CD14-positive monocyte (primary cell): ENCODE measurements at regions not wholly inside any gene's neighbourhood (a gene's known extent, or its start where the extent isn't known, plus 50 kb on each side); places are given as distances from the start of the nearest gene placed in this dataset.
"Not testable (repeated sequence)": the region's sequence is repeated elsewhere in the genome, so short reads cannot be mapped to it uniquely, and the experiment has no call there.

Experiments used
- DNase-seq, 3 donors: peaks; one replicate each; pipeline ENCODE4 v3.0.0-alpha.2; 2011 to 2022
- H2AFZ ChIP-seq: 2 replicates; pipeline ENCODE4 v1.6.0; 2012; ENCODE audit warnings: mild to moderate bottlenecking, low read depth, low read length, inconsistent platforms; ENCODE audit not compliant: insufficient read depth, poor library complexity, severe bottlenecking
- H3K27ac ChIP-seq, 2 donors: 1 replicate in 1 of 2; 2 replicates in 1 of 2; pipeline ENCODE4 v1.5.1; 2012 to 2013; ENCODE audit warnings: low read length in 2 of 2, control low read depth in 1 of 2, inconsistent platforms in 1 of 2, low read depth in 1 of 2, mild to moderate bottlenecking in 1 of 2
- H3K27me3 ChIP-seq, 2 donors: one replicate each; pipeline versions ENCODE4 v1.6.0 to v1.6.1; 2011 to 2013; ENCODE audit warnings: low read length in 2 of 2; ENCODE audit not compliant: control insufficient read depth in 2 of 2, insufficient read depth in 2 of 2
- H3K36me3 ChIP-seq, 2 donors: replicated peaks in 1 of 2; 1 replicate in 1 of 2; 2 replicates in 1 of 2; pipeline versions ENCODE4 v1.5.1 to v1.6.1; 2012 to 2013; ENCODE audit warnings: low read length in 2 of 2, control low read depth in 1 of 2, inconsistent platforms in 1 of 2, mild to moderate bottlenecking in 1 of 2; ENCODE audit not compliant: insufficient read depth in 2 of 2, control insufficient read depth in 1 of 2
- H3K4me1 ChIP-seq, 2 donors: 1 replicate in 1 of 2; 2 replicates in 1 of 2; pipeline versions ENCODE4 v1.5.1 to v1.6.1; 2012 to 2013; ENCODE audit warnings: low read length in 2 of 2, control low read depth in 1 of 2, inconsistent platforms in 1 of 2, mild to moderate bottlenecking in 1 of 2, moderate library complexity in 1 of 2; ENCODE audit not compliant: insufficient read depth in 2 of 2, control insufficient read depth in 1 of 2
- H3K4me2 ChIP-seq: replicated peaks from 2 replicates; pipeline ENCODE3; 2012; ENCODE audit warnings: low read length, moderate library complexity, mild to moderate bottlenecking; ENCODE audit not compliant: poor library complexity, severe bottlenecking; ENCODE audit errors: extremely low read depth
- H3K4me3 ChIP-seq, 3 experiments: fragments of 200-600 bp in 1 of 3; sonication (generic) in 1 of 3; replicated peaks in 1 of 3; 1 replicate in 2 of 3; 2 replicates in 1 of 3; pipeline ENCODE4 v1.5.1; 2011 to 2013; ENCODE audit warnings: low read length in 3 of 3, mild to moderate bottlenecking in 3 of 3, control low read depth in 2 of 3, low read depth in 2 of 3, inconsistent platforms in 1 of 3, moderate library complexity in 1 of 3
- H3K79me2 ChIP-seq: 2 replicates; pipeline ENCODE4 v1.6.0; 2012; ENCODE audit warnings: mild to moderate bottlenecking, control low read depth, inconsistent platforms, low read length, moderate library complexity; ENCODE audit not compliant: insufficient read depth
- H3K9ac ChIP-seq: 2 replicates; pipeline ENCODE4 v1.6.0; 2017; ENCODE audit warnings: low read length, mild to moderate bottlenecking; ENCODE audit not compliant: insufficient read depth, poor library complexity, severe bottlenecking
- H3K9me3 ChIP-seq, 2 donors: replicated peaks in 1 of 2; 1 replicate in 1 of 2; 2 replicates in 1 of 2; pipeline versions ENCODE4 v1.5.1 to v1.6.1; 2012 to 2013; ENCODE audit warnings: low read length in 2 of 2, control low read depth in 1 of 2; ENCODE audit not compliant: control insufficient read depth in 1 of 2, insufficient read depth in 1 of 2
- H4K20me1 ChIP-seq: 2 replicates; pipeline ENCODE4 v1.6.0; 2012; ENCODE audit warnings: mild to moderate bottlenecking, low read length, control low read depth, moderate library complexity; ENCODE audit not compliant: insufficient read depth
- H3K27ac Mint-ChIP-seq, 7 donors: one replicate each; pipeline ENCODE4 v1.8.0; 2020; ENCODE audit warnings: mild to moderate bottlenecking in 7 of 7, mixed read lengths in 7 of 7, moderate library complexity in 6 of 7, inconsistent platforms in 2 of 7
- H3K27me3 Mint-ChIP-seq, 3 donors: one replicate each; pipeline ENCODE4 v1.8.0; 2021 to 2022; ENCODE audit warnings: low read depth in 3 of 3, mild to moderate bottlenecking in 3 of 3, mixed read lengths in 3 of 3, moderate library complexity in 3 of 3, inconsistent platforms in 1 of 3
- H3K36me3 Mint-ChIP-seq, 2 donors: one replicate each; pipeline ENCODE4 v1.8.0; 2020; ENCODE audit warnings: mixed read lengths in 2 of 2, inconsistent platforms in 1 of 2, mild to moderate bottlenecking in 1 of 2
- H3K4me1 Mint-ChIP-seq: one replicate; pipeline ENCODE4 v1.8.0; 2020; ENCODE audit warnings: mild to moderate bottlenecking, mixed read lengths
- H3K4me3 Mint-ChIP-seq, 2 donors: one replicate each; pipeline ENCODE4 v1.8.0; 2020; ENCODE audit warnings: mild to moderate bottlenecking in 2 of 2, mixed read lengths in 2 of 2, moderate library complexity in 1 of 2
- H3K9me3 Mint-ChIP-seq, 7 donors: one replicate each; pipeline ENCODE4 v1.8.0; 2020 to 2022; ENCODE audit warnings: mixed read lengths in 7 of 7, mild to moderate bottlenecking in 6 of 7, moderate library complexity in 6 of 7, inconsistent platforms in 2 of 7
- CTCF ChIP-seq: fragments of 200-600 bp; IDR thresholded peaks from one replicate; pipeline ENCODE4 v1.8.0; 2022; ENCODE audit warnings: antibody characterized with exemption, mild to moderate bottlenecking
- WGBS: methylation state at CpG from one replicate; pipeline ENCODE4 v1.1.5; 2013; ENCODE audit warnings: missing lambda C conversion rate; ENCODE audit not compliant: insufficient coverage; 5-methylcytosine and 5-hydroxymethylcytosine counted together
- intact Hi-C, 2 donors: fragments of 100-400 bp; cut with micrococcal nuclease; formaldehyde crosslinking; loops; one replicate each; pipeline versions ENCODE4 v1.15.0 to v1.15.1; 2023

DNA sequence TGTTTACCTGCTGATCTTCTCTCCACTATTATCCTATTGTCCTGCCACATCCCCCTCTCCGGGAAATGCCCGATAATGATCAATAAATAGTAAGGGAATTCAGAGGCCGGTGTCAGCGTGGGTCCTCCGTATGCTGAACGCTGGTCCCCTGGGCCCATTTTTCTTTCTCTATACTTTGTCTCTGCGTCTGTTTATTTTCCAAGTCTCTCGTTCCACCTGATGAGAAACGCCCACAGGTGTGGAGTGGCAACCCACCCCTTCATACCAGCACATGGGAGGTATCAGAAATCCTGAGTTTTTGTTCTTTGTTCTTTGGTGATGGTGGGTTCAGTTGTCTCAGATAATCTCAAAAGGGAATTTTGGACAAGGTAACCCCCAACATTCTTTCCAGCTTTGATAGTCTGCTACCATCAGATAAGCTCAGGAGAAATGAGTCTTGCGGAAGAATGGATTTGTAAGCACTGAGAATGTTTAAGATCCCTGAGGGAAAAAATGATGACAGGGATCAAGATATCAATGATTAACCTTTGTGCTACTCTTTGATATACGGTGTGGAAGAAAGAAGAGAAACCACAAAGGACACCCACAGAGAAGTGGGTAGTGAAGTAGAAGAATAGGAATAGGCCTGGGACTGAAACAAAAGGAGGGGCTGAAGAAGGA lies 117.9 kb downstream of the CEP44 start:
- H3K27me3 Mint-ChIP-seq = peaks cover 0 to 1% (median 0%) of the 10 kb centered on the region in 3 donors
- no peak for DNase-seq
- 100% methylated on average over 1 of the region's 11 CpGs for WGBS

GRCh38 chr4:174400603-174401302 lies 117.0 kb downstream of the CEP44 start:
- H3K27me3 ChIP-seq, H3K36me3 ChIP-seq, H3K9ac ChIP-seq, H3K79me2 ChIP-seq, intact Hi-C loops, H3K27ac ChIP-seq, H3K4me3 Mint-ChIP-seq, H3K36me3 Mint-ChIP-seq, H3K4me3 ChIP-seq, H3K4me2 ChIP-seq, H2AFZ ChIP-seq, DNase-seq, H3K9me3 Mint-ChIP-seq, H3K4me1 ChIP-seq, H3K9me3 ChIP-seq, H3K27me3 Mint-ChIP-seq, H4K20me1 ChIP-seq, H3K4me1 Mint-ChIP-seq: not testable (repeated sequence)
- no CpG with 5 or more reads among the region's 8 CpGs for WGBS
- peak overlapping the region in 1 of 7 donors; percentile 42 for H3K27ac Mint-ChIP-seq

More for the DNA sequence above, 117.9 kb downstream of the CEP44 start:
- H3K36me3 ChIP-seq = no peaks in the 10 kb centered on the region
- Mint-ChIP-seq H3K4me3 (no peak overlapping the region), H3K4me1 (no peaks in the 10 kb centered on the region), H3K9me3 (peaks cover 0 to 3% (median 0%) of the 10 kb centered on the region in 7 donors), H3K27ac (no peak overlapping the region), H3K36me3 (no peaks in the 10 kb centered on the region)
- H3K27me3 ChIP-seq = no peaks in the 10 kb centered on the region
- no peaks in the 10 kb centered on the region for H4K20me1 ChIP-seq
- H3K4me2 ChIP-seq = no peak overlapping the region
- H3K4me3 ChIP-seq = no peak overlapping the region
- no peak for TF ChIP-seq CTCF
- intact Hi-C loops = no loop called here
- no peak overlapping the region for H3K9ac ChIP-seq
- H3K79me2 ChIP-seq = no peaks in the 10 kb centered on the region
- no peaks in the 10 kb centered on the region for H3K4me1 ChIP-seq
- H3K9me3 ChIP-seq = no peaks in the 10 kb centered on the region
- no peak overlapping the region for H2AFZ ChIP-seq
- no peak overlapping the region for H3K27ac ChIP-seq
